D721Med (cell line): ENCODE measurements at regions not wholly inside any gene's neighbourhood (a gene's known extent, or its start where the extent isn't known, plus 50 kb on each side); places are given as distances from the start of the nearest gene placed in this dataset.

Experiments used
- DNase-seq: peaks from one replicate; pipeline ENCODE4 v3.0.0; 2011; ENCODE audit warnings: low spot score; ENCODE audit not compliant: insufficient read length
- FAIRE-seq: peaks from 2 replicates; lab custom pipeline; 2011; peaks lifted over from hg19 to GRCh38; lab: Jason Lieb, UNC
- TF ChIP-seq, protein P1 (sequence below): IDR thresholded peaks from 2 replicates; pipeline ENCODE4 v1.5.1; 2012; ENCODE audit warnings: mild to moderate bottlenecking, control low read depth; ENCODE audit not compliant: insufficient read depth; ENCODE audit errors: missing control alignments

DNA sequence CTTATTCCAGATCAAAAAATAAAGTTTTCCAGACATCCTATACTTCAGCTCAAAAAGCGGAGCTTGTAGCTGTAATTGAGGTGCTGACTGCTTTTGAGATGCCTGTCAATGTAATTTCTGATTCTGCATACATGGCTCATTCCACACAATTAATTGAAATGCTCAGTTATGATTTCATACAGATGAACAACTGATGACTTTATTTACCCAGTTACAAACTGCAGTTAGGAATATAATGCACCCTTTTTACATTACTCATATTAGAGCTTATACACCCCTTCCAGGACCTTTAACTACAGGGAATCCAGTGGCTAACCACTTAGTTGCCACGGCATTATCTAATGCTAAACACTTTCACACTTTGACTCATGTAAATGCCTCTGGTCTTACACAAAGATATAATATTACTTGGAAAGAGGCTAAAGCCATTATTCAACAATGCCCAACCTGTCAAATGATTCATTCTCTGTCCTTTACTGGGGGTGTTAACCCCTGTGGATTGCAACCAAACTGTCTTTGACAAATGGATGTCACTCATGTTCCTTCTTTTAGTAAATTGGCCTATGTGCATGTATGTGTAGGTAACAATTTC, 147.3 kb downstream of the ZNF33B start:
- TF ChIP-seq, protein P1, sequence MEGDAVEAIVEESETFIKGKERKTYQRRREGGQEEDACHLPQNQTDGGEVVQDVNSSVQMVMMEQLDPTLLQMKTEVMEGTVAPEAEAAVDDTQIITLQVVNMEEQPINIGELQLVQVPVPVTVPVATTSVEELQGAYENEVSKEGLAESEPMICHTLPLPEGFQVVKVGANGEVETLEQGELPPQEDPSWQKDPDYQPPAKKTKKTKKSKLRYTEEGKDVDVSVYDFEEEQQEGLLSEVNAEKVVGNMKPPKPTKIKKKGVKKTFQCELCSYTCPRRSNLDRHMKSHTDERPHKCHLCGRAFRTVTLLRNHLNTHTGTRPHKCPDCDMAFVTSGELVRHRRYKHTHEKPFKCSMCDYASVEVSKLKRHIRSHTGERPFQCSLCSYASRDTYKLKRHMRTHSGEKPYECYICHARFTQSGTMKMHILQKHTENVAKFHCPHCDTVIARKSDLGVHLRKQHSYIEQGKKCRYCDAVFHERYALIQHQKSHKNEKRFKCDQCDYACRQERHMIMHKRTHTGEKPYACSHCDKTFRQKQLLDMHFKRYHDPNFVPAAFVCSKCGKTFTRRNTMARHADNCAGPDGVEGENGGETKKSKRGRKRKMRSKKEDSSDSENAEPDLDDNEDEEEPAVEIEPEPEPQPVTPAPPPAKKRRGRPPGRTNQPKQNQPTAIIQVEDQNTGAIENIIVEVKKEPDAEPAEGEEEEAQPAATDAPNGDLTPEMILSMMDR, result no peak
- FAIRE-seq (no peak), DNase-seq (no peak)

DNA sequence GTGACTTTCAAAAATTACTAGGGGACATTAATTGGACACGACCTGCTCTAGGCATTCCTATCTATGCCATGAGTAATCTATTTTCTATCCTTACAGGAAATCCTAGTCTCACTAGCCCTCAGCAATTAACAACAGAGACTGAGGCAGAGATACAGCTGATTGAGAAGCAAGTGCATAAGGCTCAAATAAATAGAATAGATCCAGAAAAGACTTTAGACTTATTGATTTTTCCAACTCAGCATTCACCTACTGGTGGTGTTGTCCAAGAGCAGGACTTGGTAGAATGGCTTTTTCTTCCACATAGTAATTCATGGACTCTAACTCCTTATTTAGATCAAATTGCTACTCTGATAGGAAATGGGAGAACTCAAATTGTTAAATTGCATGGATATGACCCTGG, 148.0 kb downstream of the ZNF33B start:
- DNase-seq (no peak), FAIRE-seq (no peak)
- TF ChIP-seq, protein P1, result no peak

DNA sequence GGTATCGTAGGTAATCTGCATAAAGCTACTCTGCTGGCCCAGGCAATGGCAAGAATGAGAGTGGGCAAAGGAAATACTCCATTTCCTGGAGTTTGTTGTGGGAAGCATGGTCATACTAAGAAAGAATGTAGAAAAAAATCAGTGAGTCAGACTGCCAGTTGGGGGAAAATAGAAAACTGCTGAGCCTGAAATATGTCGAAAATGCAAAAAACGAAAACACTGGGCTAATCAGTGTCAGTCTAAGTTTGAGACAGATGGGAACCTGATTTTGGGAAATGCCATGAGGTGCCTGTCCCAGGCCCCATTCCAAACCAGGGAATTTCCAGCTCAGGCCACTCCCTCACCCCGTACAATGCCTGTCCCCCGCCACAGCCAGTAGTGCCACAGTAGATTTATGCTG, 150.0 kb downstream of the ZNF33B start:
- TF ChIP-seq, protein P1, result no peak
- DNase-seq, result no peak
- FAIRE-seq, result no peak

DNA sequence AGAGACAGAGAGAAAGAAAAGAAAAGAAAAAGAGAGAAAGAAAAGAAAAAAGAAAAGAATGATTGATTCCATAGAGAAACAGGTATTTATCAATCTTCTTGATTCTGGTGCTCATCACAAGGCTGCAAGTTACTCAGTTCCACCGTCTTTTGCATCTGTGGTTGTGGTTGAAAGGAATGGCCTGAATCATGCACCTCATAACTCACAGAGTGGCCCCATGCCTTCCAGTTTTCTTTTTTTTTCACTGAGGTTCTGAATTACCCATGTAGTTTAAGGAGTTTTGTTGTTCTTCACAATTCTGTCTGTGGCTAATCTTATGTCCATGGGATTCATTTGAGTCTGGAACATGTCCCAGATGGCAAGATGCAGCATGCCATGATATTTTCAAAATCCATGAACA, 156.0 kb downstream of the ZNF33B start:
- TF ChIP-seq, protein P1, result no peak
- FAIRE-seq (no peak), DNase-seq (no peak)

DNA sequence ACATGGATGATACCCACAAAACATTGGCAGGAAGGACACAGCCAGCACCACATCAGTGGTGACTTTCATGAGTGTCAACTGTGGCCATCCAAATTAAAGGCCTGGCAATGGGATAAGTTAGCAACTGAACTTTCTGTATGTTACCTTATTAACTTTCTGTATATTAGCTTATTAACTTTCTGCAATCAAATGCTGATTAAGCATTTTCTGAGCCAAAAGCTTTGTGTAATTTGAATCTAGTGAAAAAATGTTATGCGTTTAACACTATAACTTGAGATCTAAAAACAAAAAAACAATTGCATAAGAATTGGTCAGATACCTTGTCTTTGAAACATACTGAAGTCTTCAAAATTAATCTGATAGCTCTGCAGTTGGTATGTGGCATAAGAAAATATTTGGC, 159.3 kb downstream of the ZNF33B start:
- TF ChIP-seq, protein P1, result no peak
- no peak for DNase-seq
- no peak for FAIRE-seq

DNA sequence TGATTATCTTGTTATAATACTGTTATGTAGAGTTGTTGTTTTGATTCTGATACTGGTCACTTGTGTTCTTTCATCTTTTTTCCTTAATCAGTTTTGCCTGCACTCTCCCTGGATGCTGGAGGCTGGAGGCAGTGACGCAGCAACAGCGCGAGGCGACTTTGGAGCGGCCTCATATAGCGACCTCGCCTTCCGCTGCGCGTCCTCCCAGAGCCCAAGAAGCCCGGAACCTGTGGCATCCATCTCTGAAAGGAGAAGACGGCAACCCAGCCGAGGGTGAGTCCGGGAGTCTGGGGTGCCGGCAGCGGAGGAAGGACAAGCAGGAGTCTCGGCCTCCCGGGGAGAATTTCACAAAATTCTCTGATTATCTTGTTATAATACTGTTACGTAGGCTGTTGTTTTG, 161.2 kb downstream of the ZNF33B start:
- TF ChIP-seq, protein P1, result no peak
- FAIRE-seq (no peak), DNase-seq (no peak)

DNA sequence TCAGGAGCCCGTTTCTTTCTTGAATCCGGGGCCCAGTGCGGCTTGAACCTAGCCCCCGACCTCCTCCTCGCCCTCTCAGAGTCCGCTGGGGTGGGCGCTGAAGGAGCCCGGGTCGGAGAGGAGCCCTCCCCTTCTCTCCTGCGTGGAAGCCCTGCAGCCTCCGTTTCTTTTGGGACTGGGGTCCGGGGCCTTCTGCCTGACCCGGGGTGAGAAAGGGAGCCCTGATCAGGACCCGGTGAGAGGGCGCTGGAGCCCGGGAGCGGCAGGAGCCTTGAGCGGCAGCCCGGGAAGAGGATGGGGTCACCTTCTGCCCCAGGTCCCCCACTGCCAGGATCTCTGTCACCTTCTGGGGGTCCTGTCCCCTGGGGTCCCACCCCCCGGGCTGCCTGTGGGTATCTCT, 162.3 kb downstream of the ZNF33B start:
- FAIRE-seq, result no peak
- TF ChIP-seq, protein P1, result no peak
- no peak for DNase-seq
